ENCODE measurements at regions not wholly inside any gene's neighbourhood (a gene's known extent, or its start where the extent isn't known, plus 50 kb on each side); places are given as distances from the start of the nearest gene placed in this dataset.
"Not testable (repeated sequence)": the region's sequence is repeated elsewhere in the genome, so short reads cannot be mapped to it uniquely, and the experiment has no call there.

DNA sequence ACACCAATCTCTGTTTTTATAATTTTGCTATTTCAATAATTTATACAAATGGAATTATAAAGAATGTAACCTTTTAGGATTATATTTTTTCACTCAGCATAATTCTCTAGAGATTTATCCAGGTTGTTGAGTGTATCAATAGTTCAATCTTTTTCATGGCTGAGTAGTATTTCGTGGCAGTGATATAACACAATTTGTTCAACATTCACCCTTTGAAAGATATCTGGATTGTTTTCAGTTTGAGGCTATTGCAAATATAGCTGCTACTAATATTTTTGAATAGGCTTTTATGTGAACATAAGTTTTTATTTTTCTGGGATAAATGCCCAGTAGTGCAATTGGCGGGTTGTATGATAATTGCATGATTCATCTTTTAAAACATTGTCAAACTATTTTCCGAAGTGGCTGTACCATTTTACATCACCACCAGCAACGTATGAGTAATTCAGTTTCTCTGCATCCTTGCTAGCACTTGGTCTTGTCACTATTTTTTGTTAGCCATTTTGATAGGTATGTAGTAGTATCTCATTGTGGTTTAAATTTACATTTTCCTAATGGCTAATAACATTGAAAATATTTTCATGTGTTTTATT is 55.6 kb upstream of the ABCD3 start:
- no peak for DNase-seq (ENCODE audit: low read depth, low spot score)

DNA sequence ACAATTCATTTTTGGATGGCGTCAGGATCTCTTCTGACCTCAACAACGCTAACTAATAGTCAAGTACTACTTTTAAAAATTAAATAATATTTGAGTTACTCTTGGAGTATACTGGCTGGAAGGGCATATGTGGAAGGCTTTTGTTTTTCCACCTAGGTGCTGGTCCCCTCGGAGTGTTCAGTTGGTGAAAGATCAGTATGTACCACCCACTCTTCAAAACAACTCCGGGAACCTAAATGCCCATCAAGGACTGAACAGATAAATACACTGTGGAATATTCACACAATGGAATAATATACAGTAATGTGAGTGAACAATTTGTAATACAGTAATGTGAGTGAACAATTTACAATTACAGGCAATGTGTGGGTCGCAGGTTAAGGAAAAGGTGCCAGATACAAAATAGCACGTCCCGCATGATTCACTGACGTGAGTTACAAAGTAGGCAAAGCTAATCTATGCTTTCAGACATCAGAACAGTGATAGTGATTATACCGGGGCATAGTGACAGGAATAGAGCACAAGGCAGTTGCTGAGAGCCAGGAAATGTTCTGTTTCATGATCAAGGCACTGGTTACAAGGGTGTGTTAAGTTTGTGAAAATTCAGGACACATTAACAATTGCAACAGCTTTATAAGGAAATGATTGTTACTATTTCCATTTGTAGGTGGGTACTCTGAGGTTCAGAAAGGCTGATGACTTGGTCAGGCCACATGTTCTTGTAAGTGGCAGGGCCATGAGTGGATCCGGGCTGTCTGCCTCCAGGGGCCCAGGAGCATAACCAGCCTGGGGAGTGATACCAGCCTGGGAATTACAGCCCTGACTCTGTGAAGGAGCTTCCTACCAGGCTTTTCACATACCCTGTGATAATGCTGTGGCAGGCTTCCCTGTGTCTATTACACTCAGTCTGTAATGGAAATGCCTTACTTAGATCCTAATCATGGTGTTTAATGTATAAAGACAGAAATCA is 59.3 kb upstream of the ABCD3 start:
- DNase-seq (ENCODE audit: low read depth, low spot score): no peak

DNA sequence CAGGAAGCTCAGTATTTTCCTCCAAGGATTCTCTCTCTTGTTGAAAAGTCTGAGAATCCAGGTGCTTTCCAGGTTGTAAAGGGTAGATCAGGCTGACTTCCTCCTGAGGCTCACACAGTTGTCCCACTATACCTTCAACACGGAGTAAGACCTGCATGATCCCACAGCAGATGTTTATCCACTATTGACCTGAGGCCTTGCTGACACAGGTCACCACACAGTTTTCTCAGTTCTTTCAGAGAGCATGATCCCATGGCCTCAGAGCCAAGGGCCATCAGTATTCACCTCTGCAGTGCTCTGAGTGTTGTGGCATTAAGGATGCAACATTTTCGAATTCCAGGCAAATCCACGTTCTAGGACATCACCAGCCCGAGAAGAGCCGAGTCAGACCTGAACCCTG is 60.5 kb upstream of the ABCD3 start:
- no peak for DNase-seq (ENCODE audit: low read depth, low spot score)

DNA sequence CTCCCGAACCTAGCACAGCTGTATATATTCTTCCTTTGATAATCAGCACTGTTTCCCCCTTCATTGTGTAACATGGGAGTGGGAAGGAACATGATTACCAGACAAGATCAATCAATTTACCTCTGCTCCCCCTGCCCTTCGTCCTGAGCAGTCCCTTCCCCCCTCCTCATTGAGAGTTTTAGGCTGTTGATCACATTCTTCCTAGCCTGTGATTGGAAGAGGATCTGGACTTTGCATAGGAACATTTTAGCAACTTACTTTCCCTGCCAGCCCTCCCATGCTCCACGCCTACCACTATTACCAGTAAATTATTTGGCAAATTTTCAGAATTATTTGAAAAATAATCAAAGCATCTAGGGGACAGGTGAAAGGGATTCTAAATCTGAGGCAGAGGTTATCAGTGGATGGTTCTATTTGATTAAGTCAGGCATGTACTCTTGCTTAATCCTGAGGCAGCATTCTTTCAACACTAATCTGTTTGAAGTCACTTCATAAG is 62.7 kb upstream of the ABCD3 start:
- DNase-seq (ENCODE audit: low read depth, low spot score): no peak

DNA sequence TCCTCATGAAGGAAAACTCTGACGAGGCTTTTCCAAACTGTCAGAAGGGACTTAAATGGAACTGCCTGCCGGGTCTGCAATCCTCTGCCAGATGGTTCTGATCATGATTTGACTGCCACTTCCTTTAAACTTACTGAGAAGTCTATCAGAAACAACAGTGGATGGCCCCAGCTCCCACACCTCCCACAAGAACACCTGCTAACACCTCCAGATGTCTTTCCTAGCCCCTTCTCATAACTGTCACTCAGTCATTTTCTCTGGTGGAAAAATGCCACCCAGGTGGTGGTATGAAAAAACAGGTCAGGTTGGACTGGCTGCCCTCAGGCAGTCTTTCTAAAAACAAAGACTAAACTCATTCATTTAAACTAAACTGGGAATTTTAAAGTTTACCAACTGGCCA is 66.7 kb upstream of the ABCD3 start:
- no peak for DNase-seq (ENCODE audit: low read depth, low spot score)

DNA sequence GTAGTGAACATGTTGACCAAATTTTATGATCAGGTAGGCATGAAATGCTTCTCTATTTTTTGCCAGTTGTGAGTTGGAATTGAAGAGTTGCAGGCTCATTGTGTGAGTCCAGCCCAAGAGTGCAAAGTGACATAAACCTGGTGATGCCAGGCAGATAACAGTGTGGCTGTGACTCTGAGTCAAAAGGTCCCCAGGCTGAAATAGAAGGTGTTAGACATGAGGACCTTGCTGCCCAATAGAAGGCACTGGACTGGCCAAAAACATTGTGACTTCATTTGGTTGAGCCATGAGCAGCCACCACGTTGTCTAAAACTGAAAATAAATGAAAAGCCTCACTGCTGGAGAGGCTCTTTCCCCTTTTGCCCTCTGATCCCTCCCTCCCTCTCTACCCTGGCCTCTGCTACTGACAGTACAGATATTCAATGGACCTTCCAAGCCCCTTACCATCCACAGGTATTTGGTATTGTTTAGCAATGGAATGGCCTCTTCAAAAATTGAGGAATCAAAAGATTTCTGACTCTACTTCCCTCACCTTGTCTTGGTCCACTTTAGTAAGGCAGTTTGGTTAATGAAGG is 67.8 kb upstream of the ABCD3 start:
- no peak for DNase-seq (ENCODE audit: low read depth, low spot score)

DNA sequence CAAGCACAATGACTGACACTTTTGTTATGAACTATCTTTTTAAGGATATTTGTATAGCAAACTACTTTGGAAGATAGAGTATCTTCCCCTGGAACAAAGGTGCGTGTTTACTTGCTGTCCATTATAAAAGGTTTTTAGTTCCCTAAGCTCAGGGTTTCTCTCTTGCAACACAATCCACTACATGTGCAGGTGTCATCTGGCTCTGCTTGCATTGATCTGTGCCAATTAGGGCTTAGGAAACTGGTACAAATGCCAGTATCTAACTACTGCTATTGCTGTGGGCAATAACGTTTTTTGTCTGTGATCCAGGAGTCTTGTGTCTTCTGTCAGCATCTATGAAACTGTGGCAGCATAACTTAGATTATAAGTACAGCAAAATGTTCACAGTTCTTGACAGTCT is 68.3 kb upstream of the ABCD3 start:
- no peak for DNase-seq (ENCODE audit: low read depth, low spot score)

DNA sequence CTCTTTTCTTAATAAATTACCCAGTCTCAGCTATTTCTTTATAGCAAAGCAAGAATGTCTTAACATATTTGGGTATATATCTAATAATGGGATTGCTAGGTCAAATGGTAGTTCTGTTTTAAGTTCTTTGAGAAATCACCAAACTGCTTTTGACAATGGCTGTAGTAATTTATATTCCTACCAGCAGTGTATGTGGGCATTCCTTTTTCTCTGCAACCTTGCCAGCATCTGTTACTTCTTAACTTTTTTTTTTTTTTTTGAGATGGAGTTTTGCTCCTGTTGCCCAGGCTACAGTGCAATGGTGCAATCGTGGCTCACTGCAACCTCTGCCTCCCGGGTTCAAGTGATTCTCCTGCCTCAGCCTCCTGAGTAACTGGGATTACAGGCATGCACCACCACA is 69.8 kb upstream of the ABCD3 start:
- not testable (repeated sequence) for DNase-seq (ENCODE audit: low read depth, low spot score)

DNA sequence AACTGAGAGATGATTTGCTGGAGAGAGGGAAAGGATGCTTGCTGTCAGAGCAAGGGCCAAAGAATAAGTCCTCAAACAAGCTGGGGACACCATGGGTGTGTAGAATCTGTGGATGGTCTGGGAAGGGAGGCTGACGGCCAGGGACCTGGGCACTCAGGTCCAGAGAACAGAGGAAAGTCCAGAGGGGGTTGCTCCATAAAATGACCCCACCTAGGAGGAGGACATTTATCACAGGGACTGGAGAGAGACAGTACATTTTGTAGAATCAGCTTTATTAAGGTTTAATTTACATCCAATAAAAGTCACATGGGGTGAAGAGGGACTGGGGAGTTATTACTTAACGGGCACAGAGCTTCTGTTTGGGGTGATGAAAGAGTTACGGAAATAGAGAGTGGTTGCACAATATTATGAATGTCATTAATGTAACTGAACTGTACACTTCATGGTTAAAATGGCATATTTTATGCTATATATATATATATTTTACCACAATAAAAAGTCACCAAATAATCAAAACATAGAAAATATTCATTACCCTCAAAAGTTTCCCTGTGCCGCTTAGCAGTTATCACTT is 73.0 kb upstream of the ABCD3 start:
- DNase-seq (ENCODE audit: low read depth, low spot score): no peak

DNA sequence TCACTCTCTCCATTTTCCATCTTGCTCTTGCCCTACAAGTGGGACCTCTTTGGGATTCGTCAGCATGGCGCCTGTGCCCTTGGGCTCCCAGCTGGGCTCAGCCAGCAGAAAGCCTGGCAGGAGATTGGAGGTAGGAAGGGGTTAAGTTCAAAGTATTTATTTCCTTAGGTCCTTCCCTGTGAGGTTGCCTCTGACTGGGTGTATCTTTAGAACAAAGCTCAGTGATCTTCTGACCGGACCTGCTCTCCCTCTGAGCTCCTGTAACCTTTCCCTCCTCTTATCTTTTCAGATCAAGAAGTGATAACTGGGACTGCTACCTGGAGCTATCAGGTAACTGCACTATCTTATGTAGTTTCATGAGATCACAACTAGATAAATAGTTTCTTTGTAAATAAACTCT is 75.8 kb upstream of the ABCD3 start:
- DNase-seq (ENCODE audit: low read depth, low spot score): no peak

DNA sequence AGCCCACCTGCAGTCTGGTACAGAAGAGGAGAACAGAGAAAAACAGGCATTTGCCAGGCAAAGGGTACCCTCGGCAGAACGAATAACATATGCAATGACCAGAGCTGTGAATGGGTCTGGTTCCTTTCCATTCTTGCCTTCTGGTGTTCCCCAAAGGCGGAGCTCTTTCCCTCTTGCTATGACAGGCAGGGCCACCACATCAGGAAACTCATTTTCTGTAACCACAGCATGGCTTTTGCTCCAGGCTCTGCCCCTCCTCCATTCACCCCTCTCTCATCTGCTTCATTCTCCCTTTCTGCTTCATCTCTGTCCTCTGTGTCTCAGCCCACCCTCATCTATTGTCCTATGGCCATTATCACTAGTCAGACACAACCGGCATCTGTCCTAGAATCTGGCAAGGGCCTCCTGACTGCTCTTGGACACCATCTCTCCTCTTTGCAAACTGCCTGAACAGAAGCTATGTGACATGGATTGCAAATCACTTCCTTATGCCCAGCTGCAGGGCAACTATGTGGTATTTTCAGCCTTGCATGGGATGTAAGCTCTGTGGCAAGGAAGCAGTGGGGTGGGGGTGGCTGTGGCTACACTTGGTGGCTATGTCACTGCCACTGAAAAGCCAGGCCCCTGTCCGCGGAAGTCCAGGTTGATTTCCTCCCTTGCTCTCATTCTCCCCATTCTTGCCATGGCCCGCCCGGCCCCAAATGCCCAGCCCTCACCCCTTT is 78.8 kb upstream of the ABCD3 start:
- no peak for DNase-seq (ENCODE audit: low read depth, low spot score)

DNA sequence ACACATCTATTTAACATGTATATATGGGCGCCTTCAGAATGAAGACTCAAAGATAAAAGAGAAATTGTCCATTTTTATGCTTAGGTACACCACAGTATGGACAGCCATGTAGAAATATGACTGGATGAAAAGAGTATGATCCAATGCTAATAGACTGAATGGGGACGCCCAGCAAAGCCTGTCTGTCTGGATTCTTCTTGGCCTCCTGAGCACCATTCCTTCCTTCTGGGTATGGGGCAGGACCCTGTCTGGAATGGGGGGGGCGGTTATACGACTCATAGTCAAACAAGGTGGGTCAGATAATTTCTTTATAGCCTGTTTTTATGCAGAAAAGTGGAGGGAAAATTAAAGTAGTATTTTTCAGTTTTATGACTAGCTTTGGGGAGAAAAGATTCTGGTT is 81.2 kb upstream of the ABCD3 start:
- no peak for DNase-seq (ENCODE audit: low read depth, low spot score)

DNA sequence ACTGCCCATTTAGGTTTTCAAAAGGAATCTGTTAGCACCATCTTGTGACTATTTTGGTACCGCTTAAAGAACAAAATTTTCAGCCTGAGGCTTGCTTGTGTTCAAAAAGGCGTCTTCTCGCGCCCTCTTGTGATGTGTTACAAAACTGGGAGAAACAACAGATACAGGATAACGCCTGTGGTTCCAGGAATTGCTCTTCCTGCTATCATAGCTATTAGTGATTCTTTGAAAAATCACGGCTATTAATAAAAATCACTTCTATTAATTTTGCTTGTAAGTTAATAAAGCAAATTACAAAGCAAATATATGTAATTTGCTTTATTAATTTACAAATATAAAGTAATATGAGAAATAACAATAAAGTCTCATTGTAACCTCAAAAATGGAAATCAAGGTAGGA is 82.2 kb upstream of the ABCD3 start:
- DNase-seq (ENCODE audit: low read depth, low spot score): peak; percentile 82

DNA sequence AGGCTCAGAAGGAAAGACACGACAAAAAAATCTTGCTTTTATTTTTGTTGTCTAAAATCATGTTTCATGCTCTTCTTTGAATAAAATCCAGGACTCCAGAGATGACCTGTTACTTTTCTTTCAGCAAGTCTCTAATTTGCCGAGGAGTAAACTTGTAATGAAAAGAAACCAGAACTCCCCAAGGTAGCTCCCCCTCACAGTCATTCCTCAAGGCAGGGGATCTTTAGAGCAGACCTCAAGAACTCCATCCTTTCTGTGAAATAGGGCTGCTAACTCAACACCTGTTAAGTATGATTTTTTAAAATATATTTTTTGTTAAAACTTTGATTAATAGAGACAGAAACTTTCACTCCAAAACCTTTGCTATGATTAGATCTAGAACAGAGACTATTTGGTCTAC is 82.7 kb upstream of the ABCD3 start:
- no peak for DNase-seq (ENCODE audit: low read depth, low spot score)

DNA sequence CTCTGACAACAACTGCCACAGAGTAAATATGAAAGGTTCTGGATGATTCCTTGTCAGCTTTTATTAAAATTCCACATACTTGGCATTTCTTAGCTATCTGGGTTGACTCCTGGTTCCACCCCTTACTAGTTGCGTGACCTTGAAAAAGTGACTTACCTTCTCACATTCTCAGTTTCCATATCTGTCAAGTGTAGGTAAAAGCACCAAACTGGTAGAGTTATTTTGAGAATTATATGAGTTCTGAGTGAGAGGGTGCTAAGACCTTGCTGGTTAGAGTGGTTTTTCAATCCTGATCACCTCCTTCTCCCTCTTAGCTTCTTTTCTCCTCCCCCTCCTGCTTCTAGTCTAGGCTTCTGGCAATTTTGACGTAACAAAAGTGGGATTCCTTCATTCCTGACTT is 83.4 kb upstream of the ABCD3 start:
- no peak for DNase-seq (ENCODE audit: low read depth, low spot score)

DNA sequence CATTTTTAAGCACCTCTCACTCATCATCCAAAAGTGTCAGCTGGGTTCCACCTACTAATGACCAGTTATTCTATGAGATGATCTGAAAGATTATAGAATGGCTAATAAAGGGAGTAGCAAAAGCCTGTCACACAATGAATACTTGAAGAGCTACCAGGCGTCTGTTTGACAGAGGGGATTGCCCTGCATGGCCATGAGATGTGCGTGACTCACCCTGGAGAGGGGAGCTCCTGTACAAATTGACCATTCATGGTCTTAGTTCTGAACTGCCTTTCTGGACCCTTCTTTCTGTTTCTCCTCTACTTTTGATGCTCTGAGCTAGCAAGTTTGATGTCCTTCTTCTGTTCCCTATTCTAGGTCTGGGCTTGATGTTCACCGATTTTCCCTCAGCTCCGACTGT is 85.2 kb upstream of the ABCD3 start:
- no peak for DNase-seq (ENCODE audit: low read depth, low spot score)

DNA sequence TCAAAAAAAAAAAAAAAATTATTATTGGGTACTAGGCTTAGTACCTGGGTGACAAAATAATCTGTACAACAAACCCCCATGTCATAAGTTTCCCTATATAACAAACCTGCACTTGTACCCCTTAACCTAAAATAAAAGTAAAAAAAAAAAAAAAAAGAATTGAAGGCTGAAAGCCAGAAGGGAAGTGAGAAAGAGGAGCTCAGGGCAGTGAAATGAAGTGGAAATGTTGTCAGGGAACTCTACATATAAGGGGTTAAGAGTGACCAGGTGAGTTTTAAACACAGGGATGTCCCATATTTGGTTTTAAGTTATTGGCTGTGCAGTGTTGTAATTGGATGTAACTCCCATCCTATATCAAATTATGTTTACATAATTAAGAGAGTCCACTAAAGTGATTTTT is 85.7 kb upstream of the ABCD3 start:
- DNase-seq (ENCODE audit: low read depth, low spot score): no peak

DNA sequence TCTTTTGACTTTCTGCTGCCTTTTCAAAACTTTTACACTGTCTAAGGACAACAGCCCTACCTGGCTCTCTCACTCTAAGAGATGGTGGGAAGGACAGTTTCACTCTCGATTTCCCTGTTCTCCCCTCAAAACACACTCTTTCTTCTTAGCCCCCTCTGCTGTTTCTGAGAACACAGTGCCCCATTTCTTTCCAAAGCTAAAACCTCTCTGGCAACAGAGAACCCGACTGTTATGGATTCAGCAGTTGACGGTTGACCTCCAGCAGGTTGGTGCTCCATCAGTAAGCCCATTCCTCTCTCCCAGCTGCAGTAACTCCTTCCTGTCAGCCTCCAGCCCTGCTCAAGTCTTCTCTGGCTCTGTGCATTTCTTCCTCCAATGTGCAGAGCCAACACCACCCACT is 88.2 kb upstream of the ABCD3 start:
- DNase-seq (ENCODE audit: low read depth, low spot score): no peak

DNA sequence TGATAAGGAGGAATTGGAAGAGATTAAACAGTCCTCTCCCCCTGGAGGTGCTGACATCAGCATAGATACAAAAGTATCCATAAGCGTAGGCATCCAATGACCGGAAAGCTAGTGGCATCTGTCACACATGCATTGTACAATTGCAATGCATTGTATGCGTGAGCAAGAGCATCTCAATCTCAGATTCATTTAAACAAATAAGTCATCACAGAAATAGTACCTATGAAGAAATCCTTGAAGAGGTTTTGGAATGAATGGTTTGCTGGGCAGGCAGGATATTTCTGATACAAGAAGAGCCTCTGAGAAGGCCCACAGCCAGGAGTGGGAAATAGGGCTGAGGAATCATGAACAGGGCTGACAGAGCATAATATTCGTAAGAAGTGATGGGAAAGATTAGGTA is 88.9 kb upstream of the ABCD3 start:
- DNase-seq (ENCODE audit: low read depth, low spot score): no peak

DNA sequence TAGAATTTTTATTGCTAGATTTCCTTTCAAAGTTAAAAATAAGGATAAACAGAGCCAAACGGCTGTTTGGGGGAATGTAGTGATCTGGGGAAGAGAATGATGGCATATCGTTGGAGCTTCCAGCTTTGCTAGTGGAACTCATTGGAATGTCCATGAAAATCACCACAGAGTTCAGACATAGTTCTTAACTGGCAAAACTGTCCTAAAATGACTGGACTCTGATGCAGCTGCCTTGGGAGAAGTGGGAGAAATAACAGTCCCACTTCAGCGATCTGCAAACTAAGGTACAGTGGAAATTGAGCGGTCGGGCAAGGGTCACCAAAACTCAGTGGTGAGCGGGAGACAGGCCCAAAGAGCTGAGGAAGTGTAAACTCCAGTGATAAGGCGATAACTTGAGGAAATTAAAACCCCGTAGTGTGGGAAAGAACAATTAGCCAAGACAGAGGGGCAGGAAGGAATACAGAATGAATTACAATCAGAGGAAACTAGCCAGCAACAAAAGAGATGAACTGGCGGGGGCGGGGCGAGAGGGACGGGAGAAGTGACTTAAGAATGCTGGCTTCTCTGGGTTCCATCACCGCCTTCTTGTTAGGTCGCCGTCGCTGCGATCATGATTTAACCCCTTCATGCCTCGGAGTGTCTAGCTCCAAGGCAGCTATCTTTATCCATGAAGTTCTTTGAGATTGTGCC is 89.8 kb upstream of the ARHGAP29 start:
- DNase-seq (ENCODE audit: low read depth, low spot score): peak; percentile 85

DNA sequence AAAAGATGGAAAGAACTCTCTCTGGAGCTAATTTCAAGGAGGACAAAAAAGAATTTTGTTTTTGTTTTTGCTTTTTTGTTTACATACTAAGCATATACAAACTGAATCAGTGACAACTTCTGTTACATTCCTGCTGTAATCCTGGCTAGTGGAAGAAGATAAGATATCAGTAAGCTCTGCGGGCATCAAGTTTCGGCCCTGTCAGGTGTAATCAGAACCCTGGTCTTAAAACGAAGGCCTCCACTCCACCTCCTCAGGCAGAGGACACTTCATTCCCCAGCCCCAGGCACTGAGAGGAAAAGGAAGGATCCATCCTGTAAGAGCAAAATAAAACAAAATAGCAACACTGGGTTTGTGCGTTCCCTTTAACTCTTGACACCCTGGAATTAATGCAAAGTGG is 88.9 kb upstream of the ARHGAP29 start:
- no peak for DNase-seq (ENCODE audit: low read depth, low spot score)

All from pulmonary artery endothelial cell (primary cell).